ENCODE measurements at regions not wholly inside any gene's neighbourhood (a gene's known extent, or its start where the extent isn't known, plus 50 kb on each side); places are given as distances from the start of the nearest gene placed in this dataset.

- WGBS (ENCODE audit: insufficient coverage, insufficient read length) = no CpG with 5 or more reads among the region's 1 CpG
- no peaks in the 10 kb centered on the region; the same call in 1 of the 2 replicates for H3K36me3 ChIP-seq (ENCODE audit: control insufficient read depth, insufficient read depth, low read length)
- H3K9me3 ChIP-seq (ENCODE audit: control insufficient read depth, insufficient read depth, low read length) = no peaks in the 10 kb centered on the region
- 0 out of 2 replicates have a peak, but pooled peaks cover 1% of the 10 kb centered on the region for H3K4me1 ChIP-seq (ENCODE audit: control insufficient read depth, insufficient read depth, low read length)
- H3K27ac ChIP-seq (ENCODE audit: low read length) = no peak overlapping the region
- H3K4me3 ChIP-seq (ENCODE audit: low read length) = no peak overlapping the region
- peaks cover 1% of the 10 kb centered on the region; the same call in 1 of the 2 replicates for H3K27me3 ChIP-seq (ENCODE audit: control insufficient read depth, insufficient read depth, low read length)
- no peak for DNase-seq (ENCODE audit: low read depth, low spot score)
These were observed 173.6 kb downstream of the TTC8 start for GRCh38 chr14:88998027-88998426.

DNA sequence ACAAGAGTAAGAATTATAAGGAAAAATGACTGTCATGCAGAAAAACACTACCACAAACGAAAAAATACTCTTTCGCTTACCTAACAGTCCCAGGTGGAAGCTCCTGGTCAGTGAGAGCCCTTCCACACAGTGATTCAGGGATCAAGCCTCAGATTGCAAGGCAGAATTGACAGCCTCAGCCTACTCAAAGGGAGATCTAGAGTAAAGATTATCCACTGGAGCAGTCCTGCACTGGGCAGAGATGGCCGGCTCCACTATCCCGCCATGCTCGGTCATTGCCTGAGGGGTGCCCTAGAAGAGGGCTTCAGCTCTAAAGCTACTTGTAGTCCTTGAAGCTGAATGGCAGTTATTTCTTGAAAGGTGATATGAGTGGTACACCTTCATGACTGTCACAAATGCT lies 174.7 kb downstream of the TTC8 start:
- no peak overlapping the region for H3K4me3 ChIP-seq (ENCODE audit: low read length)
- no peak overlapping the region for H3K27ac ChIP-seq (ENCODE audit: low read length)
- no CpG with 5 or more reads among the region's 5 CpGs for WGBS (ENCODE audit: insufficient coverage, insufficient read length)
- 0 out of 2 replicates have a peak, but pooled peaks cover 1% of the 10 kb centered on the region for H3K4me1 ChIP-seq (ENCODE audit: control insufficient read depth, insufficient read depth, low read length)
- no peaks in the 10 kb centered on the region; the same call in 1 of the 2 replicates for H3K36me3 ChIP-seq (ENCODE audit: control insufficient read depth, insufficient read depth, low read length)
- H3K9me3 ChIP-seq (ENCODE audit: control insufficient read depth, insufficient read depth, low read length) = no peaks in the 10 kb centered on the region
- peaks cover 1% of the 10 kb centered on the region; the same call in 1 of the 2 replicates for H3K27me3 ChIP-seq (ENCODE audit: control insufficient read depth, insufficient read depth, low read length)
- no peak for DNase-seq (ENCODE audit: low read depth, low spot score)

DNA sequence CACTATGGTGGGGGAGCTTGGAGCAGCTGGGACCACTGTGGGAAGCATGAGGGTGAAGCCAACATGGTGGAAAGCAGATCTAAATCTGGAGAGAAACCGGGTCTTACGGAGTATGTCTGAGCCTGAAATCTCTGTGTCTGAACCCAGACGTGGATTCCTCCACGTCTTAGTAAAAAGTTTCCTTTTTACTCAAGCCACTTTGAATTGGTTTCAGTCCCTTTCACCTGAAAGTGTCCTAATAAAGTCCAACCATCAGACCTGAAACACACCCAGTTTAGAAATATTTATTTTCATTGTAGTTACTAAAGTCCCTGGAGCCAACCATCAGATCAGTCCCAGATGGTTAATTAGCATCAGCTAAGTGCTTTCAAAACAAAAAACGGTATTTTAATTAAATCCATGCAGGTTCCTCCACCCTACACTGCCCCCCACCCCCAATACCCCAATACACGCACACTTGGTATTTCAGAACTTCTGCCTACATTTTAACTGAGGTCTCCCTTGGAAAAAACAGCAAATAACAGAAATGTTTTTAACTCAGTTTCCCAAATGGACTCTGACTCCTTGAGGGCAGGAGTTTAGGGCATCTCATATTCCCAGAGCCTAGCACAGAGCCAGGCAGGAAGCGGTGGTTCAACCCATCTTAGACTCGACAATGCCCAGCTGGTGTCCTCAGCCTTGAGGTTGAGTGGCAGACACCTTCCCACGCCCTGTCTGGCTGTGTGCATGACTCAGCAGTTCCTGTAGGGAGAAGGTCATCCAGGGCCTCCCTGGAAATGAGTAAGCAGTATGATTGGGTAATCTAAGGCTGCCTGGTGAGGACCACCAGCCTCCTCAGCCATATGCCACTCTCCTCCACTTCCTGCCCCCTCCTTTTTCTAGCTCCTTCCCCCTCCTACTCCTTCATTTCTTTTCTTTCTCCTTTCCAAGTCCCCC lies 175.8 kb downstream of the TTC8 start:
- H3K27me3 ChIP-seq (ENCODE audit: control insufficient read depth, insufficient read depth, low read length) = peaks cover 1% of the 10 kb centered on the region; the same call in 1 of the 2 replicates

DNA sequence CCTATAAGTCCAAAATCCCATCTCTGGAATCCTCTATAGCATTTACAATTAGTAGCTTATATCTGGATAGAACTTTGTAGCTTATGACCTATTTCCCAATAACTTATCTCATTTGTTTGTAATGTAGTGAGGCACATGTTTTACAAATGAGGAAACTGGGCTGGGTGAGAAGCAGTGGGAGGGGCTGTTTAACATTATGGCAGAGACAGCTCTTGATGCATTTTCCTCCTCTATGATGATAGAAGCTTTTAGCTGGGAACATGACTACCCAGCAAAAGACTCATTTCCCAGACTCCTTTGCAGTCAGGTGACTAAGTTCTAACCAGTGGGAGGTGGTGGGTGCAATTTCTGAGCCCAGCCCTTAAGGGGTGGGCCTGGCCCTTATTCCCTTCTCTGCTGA lies 179.7 kb downstream of the TTC8 start:
- no peaks in the 10 kb centered on the region for H3K9me3 ChIP-seq (ENCODE audit: control insufficient read depth, insufficient read depth, low read length)
- H3K36me3 ChIP-seq (ENCODE audit: control insufficient read depth, insufficient read depth, low read length) = no peaks in the 10 kb centered on the region; the same call in 1 of the 2 replicates
- no peak overlapping the region for H3K4me3 ChIP-seq (ENCODE audit: low read length)
- 0 out of 2 replicates have a peak, but pooled peaks cover 1% of the 10 kb centered on the region for H3K4me1 ChIP-seq (ENCODE audit: control insufficient read depth, insufficient read depth, low read length)
- no peaks in the 10 kb centered on the region for H3K27me3 ChIP-seq (ENCODE audit: control insufficient read depth, insufficient read depth, low read length)
- no peak for DNase-seq (ENCODE audit: low read depth, low spot score)
- no peak overlapping the region for H3K27ac ChIP-seq (ENCODE audit: low read length)

More for the DNA sequence above, 175.8 kb downstream of the TTC8 start:
- no peak for DNase-seq (ENCODE audit: low read depth, low spot score)
- H3K27ac ChIP-seq (ENCODE audit: low read length) = no peak overlapping the region
- H3K4me1 ChIP-seq (ENCODE audit: control insufficient read depth, insufficient read depth, low read length) = 0 out of 2 replicates have a peak, but pooled peaks cover 1% of the 10 kb centered on the region
- H3K36me3 ChIP-seq (ENCODE audit: control insufficient read depth, insufficient read depth, low read length) = no peaks in the 10 kb centered on the region; the same call in 1 of the 2 replicates
- WGBS (ENCODE audit: insufficient coverage, insufficient read length) = no CpG with 5 or more reads among the region's 9 CpGs
- no peaks in the 10 kb centered on the region for H3K9me3 ChIP-seq (ENCODE audit: control insufficient read depth, insufficient read depth, low read length)
- H3K4me3 ChIP-seq (ENCODE audit: low read length) = no peak overlapping the region

- H3K4me3 ChIP-seq (ENCODE audit: low read length) = no peak overlapping the region
- H3K4me1 ChIP-seq (ENCODE audit: control insufficient read depth, insufficient read depth, low read length) = no peaks in the 10 kb centered on the region
- H3K27ac ChIP-seq (ENCODE audit: low read length) = no peak overlapping the region
- no peaks in the 10 kb centered on the region for H3K36me3 ChIP-seq (ENCODE audit: control insufficient read depth, insufficient read depth, low read length)
- no peaks in the 10 kb centered on the region for H3K27me3 ChIP-seq (ENCODE audit: control insufficient read depth, insufficient read depth, low read length)
- no peaks in the 10 kb centered on the region for H3K9me3 ChIP-seq (ENCODE audit: control insufficient read depth, insufficient read depth, low read length)
- DNase-seq (ENCODE audit: low read depth, low spot score) = no peak
These were observed 183.5 kb downstream of the TTC8 start for GRCh38 chr14:89007906-89008305.

DNA sequence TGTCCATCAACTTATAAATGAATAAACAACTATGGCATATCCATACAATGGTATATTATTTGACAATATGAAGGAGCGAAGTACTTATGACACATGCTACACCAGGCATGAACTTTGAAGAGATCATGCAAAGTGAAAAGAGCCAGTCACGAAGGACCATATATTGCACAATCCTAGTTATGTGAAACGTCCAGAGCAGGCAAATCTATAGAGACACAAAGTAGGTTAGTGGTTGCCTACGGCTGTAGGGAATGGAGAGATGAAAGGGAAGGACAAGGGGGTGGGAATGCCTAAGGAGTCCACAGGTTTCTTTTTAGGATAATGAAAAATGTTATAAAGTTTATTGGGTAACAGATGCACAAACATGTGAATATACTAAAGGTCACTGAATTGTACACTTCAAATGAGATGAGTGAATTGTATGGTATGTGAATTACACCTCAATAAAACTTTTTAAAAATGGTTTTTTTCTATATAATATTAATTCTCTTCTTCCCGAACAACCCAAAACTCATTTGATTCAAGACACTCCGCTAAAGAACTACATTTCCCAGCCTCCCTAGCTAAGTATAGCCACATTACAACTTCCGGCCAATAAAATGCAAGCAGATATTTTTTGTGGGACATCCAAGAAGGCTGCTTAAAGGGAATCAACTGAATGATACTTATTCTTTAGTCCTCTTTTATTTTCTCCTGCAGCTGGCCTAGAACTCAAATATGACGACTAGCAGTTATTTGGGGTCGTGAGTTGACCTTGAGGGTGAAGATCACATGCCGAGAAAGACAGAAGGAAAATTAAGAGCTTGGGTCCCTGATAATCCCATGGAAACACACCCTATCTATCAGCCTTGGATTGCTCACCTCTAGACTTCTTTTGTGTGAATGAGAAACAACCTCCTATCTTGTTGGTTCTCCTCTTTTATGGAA lies 187.2 kb downstream of the TTC8 start:
- DNase-seq (ENCODE audit: low read depth, low spot score) = no peak
- Histone ChIP-seq H3K36me3 (ENCODE audit: control insufficient read depth, insufficient read depth, low read length) (no peaks in the 10 kb centered on the region), H3K27ac (ENCODE audit: low read length) (no peak overlapping the region), H3K27me3 (ENCODE audit: control insufficient read depth, insufficient read depth, low read length) (no peaks in the 10 kb centered on the region), H3K4me3 (ENCODE audit: low read length) (no peak overlapping the region), H3K4me1 (ENCODE audit: control insufficient read depth, insufficient read depth, low read length) (no peaks in the 10 kb centered on the region), H3K9me3 (ENCODE audit: control insufficient read depth, insufficient read depth, low read length) (no peaks in the 10 kb centered on the region)
- WGBS (ENCODE audit: insufficient coverage, insufficient read length) = 100% methylated on average over 2 of the region's 10 CpGs

GRCh38 chr14:89012282-89013097 lies 188.0 kb downstream of the TTC8 start:
- no CpG with 5 or more reads among the region's 14 CpGs for WGBS (ENCODE audit: insufficient coverage, insufficient read length)
- Histone ChIP-seq H3K27me3 (ENCODE audit: control insufficient read depth, insufficient read depth, low read length) (peaks cover 2% of the 10 kb centered on the region; the same call in 1 of the 2 replicates), H3K4me3 (ENCODE audit: low read length) (no peak overlapping the region)

DNA sequence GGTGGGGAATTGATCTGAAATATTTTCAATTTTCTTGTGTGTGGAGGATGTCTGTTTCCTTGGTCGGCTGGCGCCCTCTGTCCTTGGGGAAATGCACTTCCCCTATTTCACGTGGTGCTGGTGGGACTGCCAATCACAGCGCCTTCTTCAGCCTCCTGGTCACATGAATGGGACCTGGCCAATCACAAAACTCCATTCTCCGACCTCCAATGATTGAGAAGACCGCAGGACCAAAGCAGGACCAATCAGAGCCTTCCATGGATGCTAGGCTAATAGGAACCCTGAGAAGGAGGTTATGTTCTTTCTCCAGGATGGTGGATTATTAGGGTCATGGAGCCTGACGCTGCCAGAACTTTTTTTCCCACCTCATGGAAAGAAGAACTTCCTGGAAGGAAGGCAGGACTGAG lies 188.7 kb downstream of the TTC8 start:
- no peak for DNase-seq (ENCODE audit: low read depth, low spot score)
- Histone ChIP-seq H3K9me3 (ENCODE audit: control insufficient read depth, insufficient read depth, low read length) (no peaks in the 10 kb centered on the region), H3K4me3 (ENCODE audit: low read length) (no peak overlapping the region), H3K27ac (ENCODE audit: low read length) (no peak overlapping the region), H3K4me1 (ENCODE audit: control insufficient read depth, insufficient read depth, low read length) (no peaks in the 10 kb centered on the region), H3K36me3 (ENCODE audit: control insufficient read depth, insufficient read depth, low read length) (no peaks in the 10 kb centered on the region), H3K27me3 (ENCODE audit: control insufficient read depth, insufficient read depth, low read length) (peaks cover 2% of the 10 kb centered on the region; the same call in 1 of the 2 replicates)
- no CpG with 5 or more reads among the region's 7 CpGs for WGBS (ENCODE audit: insufficient coverage, insufficient read length)

More at GRCh38 chr14:89012282-89013097, 188.0 kb downstream of the TTC8 start:
- Histone ChIP-seq H3K27ac (ENCODE audit: low read length) (no peak overlapping the region), H3K4me1 (ENCODE audit: control insufficient read depth, insufficient read depth, low read length) (no peaks in the 10 kb centered on the region), H3K36me3 (ENCODE audit: control insufficient read depth, insufficient read depth, low read length) (no peaks in the 10 kb centered on the region), H3K9me3 (ENCODE audit: control insufficient read depth, insufficient read depth, low read length) (no peaks in the 10 kb centered on the region)
- DNase-seq (ENCODE audit: low read depth, low spot score) = no peak

- Histone ChIP-seq H3K4me1 (ENCODE audit: control insufficient read depth, insufficient read depth, low read length) (no peaks in the 10 kb centered on the region), H3K4me3 (ENCODE audit: low read length) (no peak overlapping the region), H3K27ac (ENCODE audit: low read length) (no peak overlapping the region), H3K36me3 (ENCODE audit: control insufficient read depth, insufficient read depth, low read length) (no peaks in the 10 kb centered on the region), H3K9me3 (ENCODE audit: control insufficient read depth, insufficient read depth, low read length) (no peaks in the 10 kb centered on the region), H3K27me3 (ENCODE audit: control insufficient read depth, insufficient read depth, low read length) (peaks cover 2% of the 10 kb centered on the region; the same call in 1 of the 2 replicates)
- no CpG with 5 or more reads among the region's 11 CpGs for WGBS (ENCODE audit: insufficient coverage, insufficient read length)
- no peak for DNase-seq (ENCODE audit: low read depth, low spot score)
These were observed 189.5 kb downstream of the TTC8 start for GRCh38 chr14:89013698-89014568.
